HG03175 (cell line): ENCODE measurements at regions not wholly inside any gene's neighbourhood (a gene's known extent, or its start where the extent isn't known, plus 50 kb on each side); places are given as distances from the start of the nearest gene placed in this dataset.
"Not testable (repeated sequence)": the region's sequence is repeated elsewhere in the genome, so short reads cannot be mapped to it uniquely, and the experiment has no call there.

Source experiments
- ATAC-seq: cut with Tn5 transposase; IDR thresholded peaks from one replicate; pipeline ENCODE4 v1.9.1; 2021; ENCODE audit warnings: mild to moderate bottlenecking, moderate library complexity; ENCODE audit not compliant: unreplicated experiment

DNA sequence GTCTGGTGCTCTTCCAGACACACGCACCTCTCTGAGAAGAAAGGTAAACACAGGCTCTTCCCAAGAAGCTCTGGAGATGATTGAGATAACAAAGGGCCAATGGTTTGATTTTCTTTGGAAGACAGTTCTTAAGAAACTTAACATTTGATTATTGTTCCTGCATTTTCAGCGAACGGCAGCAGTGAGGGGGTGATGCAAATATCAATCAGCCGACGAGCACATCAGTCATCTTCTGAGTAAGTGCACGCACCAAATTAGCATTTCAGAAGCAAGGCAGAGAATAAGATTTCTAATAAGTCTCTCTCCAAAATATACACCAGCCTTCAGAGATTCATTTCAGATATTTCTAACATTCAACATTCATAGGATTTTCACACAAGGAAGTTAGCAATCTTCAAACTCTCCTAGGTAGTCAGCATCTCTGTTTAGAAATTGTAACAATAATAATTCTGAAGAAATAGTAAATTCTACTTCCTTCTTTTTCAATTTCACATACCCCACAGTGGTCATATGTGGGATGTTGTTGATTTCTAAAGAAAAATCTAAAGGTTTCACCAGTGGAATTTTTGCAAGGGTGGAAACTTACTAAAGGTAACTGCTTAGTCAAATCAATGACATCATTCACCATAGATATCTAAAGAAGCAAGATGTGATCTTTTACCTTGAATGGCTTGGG lies 250.3 kb downstream of the SEC61B start:
- no peak for ATAC-seq

DNA sequence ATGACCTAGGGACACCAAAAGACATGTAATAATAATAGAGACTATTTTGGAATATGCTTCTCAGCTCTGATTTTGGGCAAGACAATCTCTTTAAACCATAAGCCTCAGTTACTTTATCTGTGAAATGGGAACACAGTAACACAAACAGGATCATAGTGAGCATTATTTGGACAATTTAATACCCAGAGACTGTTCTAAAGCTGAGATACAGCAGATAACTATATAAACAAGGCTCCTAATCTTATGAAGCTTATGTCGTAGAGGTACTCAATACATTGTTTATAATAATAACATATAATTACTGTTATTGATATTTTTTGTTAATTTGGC lies 250.8 kb downstream of the SEC61B start:
- no peak for ATAC-seq

DNA sequence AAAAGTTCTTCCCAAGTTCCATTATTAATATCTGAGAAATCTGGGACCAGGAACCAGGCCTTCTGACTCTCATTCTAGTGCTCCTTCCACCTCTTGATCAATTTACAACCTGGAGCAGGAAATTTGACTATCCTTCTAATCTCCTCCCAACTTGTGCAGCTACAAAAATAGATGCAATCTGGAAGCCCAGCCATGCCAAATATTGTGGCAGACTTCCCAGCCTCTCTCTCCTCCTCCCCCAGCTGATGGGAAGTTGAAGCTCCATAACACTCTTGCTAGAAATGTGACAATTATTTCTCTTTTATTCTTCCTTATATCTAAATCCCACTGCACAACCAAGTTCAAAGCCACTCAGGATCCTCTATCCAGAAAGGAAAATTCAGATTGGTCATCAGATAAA lies 252.1 kb downstream of the SEC61B start:
- no peak for ATAC-seq

DNA sequence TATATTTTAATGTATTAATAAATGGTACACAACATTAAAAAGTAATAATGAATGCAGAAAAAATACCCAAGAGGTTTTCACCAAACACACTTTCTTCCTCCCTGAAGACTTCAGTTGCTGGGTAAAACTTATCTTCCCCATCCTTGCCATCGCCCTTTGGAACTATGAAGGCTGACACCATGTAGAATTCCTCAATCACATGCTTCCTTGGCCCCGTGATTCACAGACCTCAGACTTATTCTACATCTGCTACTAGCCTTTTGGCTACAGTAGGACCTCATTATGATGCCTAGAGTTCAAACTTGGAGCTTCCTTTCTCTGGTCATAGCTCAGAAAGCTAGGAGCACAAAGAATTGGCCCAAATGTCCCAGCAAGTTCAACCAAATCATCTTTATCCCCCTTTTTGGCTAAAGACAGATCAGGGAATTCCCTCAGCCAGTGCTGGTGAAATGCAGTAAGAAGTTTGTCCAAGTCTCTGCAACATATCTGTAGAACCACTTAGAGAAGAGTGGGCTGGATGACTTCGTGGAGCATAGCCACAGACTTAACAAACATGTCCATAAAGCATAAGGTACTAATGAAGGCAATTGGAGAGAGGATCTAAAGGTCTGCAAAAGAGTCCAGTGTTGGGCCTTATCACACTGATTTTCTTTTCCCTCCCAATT lies 253.5 kb downstream of the SEC61B start:
- ATAC-seq: no peak

DNA sequence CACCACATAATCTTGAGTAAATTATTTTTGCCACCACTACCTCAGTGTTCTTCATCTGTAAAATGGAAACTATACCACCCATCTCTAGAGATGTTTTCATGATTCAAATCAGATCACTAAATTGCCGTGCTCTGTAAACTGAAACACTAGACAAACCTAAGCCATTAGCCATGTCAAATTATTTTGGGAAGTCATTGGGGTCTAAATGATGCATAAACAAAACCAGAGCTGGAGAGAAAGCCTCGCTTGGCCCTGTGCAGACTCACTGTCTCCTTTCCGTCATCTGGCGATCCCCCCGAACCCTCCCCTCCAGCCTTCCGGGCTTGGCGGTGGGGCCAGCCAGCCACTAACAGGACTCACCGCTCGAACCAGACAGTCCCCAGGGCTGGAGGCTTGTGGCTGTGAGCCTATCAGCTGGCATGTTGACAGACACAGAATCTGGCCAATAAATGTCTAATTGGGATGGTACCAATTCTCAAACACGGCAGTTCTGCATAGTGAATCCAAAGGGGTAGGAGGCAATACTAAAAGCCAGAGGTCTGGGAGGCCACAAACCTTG lies 256.5 kb downstream of the SEC61B start:
- ATAC-seq: no peak

DNA sequence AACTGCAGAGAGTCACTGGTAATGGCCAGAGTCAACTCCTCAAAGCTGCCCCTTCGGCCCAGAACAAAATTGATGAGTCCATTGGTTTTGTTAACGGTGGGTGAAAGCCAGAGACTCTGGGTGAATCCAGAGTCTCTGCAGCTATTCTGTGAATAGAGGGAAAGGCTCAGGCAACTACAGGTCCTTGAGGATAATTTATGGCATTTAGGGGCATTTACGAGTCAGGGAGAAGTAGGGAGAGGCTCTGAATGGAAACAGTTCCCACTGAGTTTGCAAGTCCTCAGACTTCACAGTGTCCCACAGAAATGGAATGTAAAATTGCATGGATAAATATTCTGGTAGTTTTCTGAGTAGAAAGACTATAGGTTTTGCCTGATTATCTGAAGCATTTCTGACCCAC lies 257.8 kb downstream of the SEC61B start:
- no peak for ATAC-seq

DNA sequence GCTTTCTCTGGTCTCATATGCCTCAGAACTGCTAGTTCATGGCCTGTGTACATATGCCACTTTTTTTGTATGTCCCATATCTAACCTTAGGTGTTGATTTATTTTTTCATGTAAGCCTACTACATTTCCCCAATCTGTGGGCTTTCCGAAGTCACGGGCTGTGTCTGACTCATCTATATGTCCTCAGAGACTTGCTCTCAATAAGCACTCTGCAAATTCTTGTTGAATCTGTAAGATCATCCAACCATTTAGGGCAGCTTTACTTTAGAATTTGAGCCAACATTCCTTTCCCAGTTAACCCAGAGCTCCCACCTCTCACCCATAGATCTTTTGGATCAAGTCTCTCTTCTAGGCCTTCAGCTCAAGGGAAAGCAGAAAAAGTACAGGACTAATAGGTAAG lies 263.4 kb downstream of the SEC61B start:
- ATAC-seq: no peak

DNA sequence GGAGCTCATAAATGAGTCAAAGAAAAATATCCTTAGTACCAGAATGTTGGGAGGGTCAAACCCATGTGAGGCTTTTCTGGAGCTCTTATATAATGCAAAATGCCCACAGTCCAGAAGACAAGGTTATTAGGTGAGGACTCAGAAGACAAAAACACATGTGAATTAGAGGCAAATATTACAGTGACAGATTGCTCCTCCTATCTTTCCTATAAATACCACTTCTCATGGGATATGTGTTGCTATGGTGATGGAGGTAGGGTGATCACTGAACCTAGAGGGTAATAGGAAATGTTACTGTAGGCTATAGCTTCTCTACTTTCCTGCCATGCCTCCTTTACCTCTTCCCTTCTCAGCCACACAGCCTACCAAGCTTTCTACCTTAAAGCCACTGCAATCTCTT lies 264.6 kb downstream of the SEC61B start:
- ATAC-seq: no peak

DNA sequence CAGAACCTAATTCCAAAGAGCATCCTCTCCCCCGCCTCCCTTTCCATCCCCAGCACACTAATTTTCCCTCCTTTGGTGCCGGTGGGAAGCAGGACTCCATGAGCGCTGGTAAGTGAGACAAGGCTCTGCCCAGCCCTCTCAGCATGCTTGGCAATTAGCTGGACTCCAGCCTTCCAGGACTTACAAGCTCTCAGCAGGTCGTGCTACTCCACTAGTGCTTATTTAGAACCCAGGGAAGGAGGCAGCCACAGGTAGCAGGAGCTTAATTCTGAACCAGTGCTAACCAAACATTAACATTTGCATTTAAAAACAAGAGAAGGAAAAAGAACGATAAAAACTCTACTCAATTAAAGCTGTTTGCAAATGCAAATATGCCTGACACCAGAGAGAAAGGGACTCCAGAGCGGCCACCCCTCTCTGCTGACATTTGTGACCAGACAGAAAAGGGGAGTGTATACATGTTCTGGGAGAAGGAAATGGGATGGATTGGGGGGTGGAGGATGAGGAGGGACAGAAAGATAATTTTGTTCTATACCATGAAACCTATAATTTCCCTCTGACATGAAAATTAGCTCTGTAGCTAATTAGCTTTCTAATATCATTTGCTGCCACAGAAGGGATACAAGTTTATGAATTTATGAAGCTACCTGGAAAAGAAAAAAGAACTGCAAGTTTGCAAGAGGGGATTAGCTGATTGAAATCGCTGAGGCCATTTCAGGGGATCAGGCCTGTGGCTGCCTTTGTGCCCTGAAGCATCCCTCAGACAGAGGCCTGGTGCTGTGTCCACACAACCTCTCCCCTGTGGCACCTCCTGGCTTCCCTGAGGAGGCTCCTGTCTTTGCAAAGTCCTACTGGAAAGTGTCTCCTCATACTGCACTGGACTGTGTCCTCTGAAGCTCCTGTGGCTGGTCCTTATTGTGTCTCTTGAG lies 266.3 kb downstream of the SEC61B start:
- no peak for ATAC-seq

DNA sequence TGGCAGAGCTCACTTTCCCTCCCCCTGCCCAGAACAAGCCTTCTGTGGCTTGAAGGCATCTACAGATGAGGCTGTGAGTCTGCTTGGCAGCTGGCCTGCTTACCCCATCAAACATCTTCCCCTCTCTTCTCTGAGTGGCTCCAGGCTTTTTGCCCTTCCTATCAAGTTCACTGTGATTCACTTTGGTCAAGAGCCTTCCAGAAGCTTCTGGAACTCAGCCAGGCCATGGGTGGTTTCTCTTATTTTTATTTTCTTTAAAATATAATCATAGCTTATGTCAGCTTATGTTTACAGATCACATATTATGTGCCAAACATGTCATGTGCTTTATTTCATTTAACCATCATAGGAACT lies 267.0 kb downstream of the SEC61B start:
- no peak for ATAC-seq

DNA sequence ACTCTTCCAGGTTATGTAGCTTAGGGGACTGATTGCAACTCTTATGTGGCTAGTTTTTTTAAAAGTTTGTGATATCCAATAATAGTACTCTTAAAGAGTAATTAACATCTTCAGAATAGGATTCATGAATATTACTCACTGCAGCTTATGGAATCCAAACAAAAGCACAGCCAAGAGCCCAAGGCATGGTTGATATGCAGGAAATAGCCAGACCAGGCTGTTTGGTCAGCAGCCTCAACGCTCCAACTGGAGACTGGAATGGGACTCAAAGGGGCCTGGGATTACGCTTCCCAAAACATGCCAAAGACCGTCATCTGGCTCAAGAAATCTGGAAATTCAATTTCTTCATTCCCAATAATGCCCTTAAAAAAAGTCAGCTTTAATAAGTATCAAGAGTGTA lies 268.6 kb downstream of the SEC61B start:
- ATAC-seq: no peak

DNA sequence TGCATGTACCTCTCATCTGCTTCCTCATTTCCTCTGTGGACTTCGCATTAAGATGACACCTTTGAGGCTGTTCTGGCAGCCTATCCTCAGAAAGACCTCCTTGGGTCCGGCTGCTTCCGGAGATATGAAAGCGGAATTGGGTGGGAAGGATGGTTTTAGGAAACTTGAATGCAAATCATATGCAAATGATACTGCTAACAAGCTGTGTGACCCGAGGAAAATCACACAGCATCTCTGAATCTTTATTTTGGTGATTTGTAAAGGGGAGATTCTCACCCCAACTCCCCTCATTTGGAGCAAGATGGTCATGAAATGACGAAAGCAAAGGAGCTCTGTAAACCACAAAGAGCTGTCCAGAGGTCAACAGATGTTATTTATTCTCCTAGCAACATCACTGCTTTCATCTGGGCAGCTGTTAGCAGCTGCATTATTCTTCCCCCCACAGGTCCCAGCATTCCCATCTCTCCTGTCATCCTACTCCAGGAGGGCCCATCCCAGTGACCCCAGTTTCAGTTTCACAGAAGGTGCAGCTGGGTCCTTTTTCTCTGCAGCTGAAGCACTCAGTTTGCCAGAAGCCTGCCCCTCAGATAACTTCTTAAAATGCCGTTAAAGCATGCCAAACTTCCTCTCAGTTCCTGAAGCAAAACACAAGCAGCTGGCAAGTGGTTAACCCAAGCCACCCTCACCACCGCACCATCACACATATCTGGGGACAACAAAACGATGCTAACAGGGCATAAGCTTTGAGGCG lies 269.5 kb downstream of the SEC61B start:
- ATAC-seq: peak; percentile 73

DNA sequence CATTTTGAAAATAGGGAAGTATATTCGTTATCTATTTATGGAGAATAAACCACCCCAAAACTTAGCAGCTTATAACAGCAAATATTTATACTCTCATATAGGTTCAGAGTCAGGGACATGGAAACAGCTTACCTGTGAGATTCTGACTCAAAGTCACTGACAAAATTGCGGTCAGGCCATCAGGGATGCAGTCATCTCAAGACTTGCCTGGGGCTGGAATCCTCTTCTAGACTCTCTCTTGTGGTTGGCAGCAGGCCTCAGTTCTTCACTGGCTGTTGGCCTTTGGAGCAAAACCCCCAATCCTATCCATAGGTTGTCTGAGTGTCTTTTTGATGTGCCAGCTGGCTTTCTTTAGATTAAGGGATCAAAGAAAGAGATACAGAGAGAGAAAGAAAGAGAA lies 275.6 kb downstream of the SEC61B start:
- ATAC-seq: no peak

DNA sequence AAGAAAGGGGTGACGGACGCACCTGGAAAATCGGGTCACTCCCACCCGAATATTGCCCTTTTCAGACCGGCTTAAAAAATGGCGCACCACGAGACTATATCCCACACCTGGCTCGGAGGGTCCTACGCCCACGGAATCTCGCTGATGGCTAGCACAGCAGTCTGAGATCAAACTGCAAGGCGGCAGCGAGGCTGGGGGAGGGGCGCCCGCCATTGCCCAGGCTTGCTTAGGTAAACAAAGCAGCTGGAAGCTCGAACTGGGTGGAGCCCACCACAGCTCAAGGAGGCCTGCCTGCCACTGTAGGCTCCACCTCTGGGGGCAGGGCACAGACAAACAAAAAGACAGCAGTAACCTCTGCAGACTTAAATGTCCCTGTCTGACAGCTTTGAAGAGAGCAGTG lies 276.9 kb downstream of the SEC61B start:
- ATAC-seq: not testable (repeated sequence)

DNA sequence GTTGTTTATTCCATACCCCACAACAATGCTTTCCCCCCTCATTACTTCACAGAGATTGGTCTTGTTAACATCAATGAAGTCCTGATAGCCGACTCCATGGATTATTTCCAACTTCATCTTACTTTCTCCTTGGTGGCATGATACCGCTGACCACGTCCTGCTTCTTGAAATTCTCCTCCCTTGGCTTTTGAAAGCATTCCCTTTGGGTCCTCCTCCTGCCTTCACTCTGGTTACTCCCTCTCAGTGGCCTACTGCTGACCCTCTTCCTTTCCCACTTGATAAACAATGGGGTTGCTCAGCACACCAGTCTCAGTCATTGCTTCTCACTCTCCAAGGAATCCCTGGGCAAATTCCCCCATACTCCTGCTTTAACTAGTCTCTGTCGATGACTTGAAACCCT lies 283.9 kb downstream of the SEC61B start:
- no peak for ATAC-seq

DNA sequence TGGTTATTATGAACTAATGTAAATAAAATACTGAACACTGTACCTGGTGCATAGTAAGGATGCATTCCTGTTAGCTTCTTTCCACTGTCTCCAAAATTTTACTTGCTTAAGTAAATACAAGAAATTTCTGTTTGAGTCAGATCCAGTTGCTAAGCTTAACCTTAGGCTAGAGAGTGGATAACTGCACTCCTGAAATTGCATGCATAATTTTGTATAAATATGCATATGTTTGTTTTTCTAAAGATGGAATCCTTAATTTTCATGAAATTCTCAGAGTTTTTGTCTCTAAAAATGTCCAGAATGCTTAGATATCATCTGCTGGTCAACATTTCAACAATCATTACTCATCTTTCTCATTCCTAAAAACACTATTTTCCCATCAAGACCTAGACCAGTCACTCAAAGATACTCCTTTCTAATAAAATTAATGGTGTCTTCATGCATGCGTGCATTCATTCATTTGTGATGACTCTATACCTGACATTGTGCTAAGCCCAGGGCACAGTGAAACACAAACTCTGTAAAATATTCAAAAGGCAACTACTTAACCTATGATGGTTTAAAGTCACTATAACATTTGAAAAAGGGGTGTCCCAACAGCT lies 284.8 kb downstream of the SEC61B start:
- ATAC-seq: no peak

DNA sequence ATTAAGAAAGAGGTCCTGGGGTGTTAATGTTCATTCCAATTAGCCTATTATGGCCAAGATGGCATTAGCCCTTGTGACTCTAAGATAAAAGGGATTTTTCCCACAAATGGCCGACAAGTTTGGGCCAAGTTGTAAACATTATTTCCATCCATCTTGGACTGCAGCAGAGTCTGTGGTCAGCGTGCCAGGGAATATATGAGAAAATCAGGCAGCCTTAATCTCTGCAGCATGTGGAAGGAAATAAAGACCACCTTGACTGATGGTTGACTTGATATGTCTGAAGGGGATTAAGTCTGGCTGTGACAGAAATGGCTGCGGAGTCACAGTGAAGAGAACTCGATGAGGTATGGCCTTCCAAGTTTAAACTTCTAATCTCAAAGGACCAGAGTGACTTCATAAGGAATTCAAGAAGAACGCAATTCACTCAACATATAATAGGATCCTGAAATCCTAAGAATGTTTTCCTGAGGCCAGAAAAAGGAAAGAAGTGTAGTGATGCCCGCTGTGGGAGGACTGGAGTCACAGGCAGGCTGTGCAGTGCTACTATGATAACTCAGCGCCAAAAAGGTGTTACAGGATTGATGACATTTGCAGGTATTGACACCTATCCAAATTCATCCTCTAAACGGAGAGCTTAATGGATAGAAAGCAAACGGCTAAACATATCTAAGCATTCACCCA lies 287.1 kb downstream of the SEC61B start:
- no peak for ATAC-seq

DNA sequence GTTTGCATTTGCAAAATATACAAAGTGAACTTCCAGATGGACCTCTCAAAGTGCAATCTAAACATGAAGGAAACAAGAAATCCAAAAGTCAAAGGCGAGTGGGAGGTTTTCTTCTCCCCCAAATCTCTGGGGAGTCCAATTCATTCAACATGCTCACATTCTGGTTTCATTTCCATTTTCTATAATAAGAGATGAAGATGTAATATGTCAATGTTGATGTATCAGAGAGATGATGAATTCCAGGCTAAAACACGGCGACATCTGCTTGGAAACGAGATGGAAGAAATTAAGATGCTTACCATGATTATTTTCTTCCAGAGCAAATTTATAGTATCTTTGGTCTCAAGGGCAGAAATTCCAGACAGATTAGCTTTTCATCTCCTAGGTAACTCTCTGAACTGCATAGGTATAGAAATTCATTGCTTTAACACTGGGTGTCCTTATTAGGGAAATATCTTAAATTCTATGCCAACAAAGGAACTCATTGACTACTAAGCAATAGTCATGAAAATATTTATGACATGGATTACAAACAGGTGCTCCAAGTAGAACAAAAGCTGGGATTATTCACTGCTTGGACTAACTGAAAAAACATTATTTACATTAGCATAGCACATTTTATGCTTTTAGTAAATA lies 287.9 kb downstream of the SEC61B start:
- ATAC-seq: no peak

DNA sequence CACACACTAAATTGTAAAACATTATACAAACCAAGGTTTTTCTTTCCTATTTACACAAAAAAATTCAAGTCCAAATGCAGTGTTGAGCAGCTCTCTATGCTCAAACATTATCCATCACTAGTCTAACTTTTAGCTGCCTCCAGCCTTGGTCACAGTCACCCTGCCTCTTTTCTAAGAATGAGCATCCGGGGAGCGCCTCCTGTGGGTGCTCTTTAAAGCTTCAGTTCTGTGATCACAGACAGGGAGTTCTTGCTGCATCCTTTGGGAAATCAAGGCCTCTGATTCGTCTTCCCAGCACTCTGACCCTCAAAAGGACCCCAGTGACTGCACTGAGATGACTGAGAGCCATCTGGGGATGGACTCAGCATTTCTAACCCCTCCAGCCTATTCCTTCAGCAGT lies 289.6 kb downstream of the SEC61B start:
- ATAC-seq: no peak
